HG02623 (cell line): ENCODE measurements at regions not wholly inside any gene's neighbourhood (a gene's known extent, or its start where the extent isn't known, plus 50 kb on each side); places are given as distances from the start of the nearest gene placed in this dataset.
A peak's percentile ranks its signal among the peaks of the same experiment; 100 is the strongest.
"Not testable (repeated sequence)": the region's sequence is repeated elsewhere in the genome, so short reads cannot be mapped to it uniquely, and the experiment has no call there.

ENCODE experiments used
- ATAC-seq: cut with Tn5 transposase; IDR thresholded peaks from one replicate; pipeline ENCODE4 v1.9.1; 2021; ENCODE audit warnings: moderate library complexity; ENCODE audit not compliant: unreplicated experiment

GRCh38 chr11:80733361-80733760, 1292.5 kb upstream of the TENM4 start:
- ATAC-seq = no peak

GRCh38 chr11:80727315-80727714, 1286.5 kb upstream of the TENM4 start:
- ATAC-seq = peak; percentile 75

- no peak for ATAC-seq
These were observed 1285.4 kb upstream of the TENM4 start for GRCh38 chr11:80726236-80726635.

GRCh38 chr11:80724366-80724765, 1283.5 kb upstream of the TENM4 start:
- no peak for ATAC-seq

DNA sequence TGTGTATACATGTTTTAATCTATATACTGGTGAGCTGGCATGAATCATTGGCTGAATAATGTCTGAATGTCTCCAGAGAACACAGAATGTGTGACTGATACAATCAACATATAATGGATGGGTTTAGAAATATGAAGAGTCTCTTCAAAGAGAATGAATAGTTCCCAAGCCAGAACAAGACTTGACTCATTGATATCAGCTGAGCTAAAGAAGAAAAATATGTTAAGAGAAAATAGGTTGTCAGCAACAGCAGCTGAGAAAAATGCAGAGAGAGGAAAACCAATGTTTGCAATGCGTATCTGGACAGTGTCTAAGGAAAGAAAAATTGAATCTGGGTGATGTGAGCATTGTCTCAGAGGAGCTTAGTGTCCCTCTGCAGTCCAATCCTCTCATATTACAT, 1281.8 kb upstream of the TENM4 start:
- no peak for ATAC-seq

GRCh38 chr11:80720295-80720694, 1279.5 kb upstream of the TENM4 start:
- no peak for ATAC-seq

DNA sequence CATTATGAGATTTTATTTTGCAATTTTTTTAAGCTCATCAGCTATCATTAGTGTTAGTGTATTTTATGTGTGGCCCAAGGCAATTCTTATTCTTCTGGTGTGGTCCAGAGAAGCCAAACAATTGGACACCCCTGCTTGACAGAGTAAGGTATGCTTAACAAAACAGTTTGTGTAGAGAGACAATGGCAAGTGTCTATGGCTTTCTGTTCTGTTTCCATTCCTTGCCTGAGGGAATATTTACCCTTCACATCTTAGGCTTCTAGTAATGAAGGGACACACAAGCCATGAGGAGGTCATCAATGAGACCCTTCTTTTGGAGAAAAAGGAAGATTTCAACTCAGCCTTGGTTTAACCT, 1278.4 kb upstream of the TENM4 start:
- ATAC-seq = no peak

- ATAC-seq = no peak
These were observed 1277.9 kb upstream of the TENM4 start for GRCh38 chr11:80718611-80719291.

DNA sequence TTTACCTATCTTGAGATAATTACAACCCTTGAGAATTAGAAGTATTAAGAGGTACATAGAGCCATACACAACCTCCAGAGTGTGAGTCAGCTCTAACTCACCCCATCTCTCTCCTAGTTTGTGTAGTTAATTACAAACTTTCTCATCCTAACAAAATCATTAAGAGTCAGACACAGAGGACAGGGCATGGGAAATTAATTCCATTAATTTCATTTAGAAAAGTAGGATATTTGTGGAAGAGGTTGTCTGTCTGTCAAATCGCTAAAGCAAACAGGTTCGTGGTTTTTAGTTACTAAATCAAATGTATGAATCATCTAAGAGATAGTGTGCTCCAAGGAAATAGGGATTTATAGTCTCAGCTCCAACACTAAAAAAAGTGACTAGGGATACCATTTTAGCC, 1261.4 kb upstream of the TENM4 start:
- no peak for ATAC-seq

DNA sequence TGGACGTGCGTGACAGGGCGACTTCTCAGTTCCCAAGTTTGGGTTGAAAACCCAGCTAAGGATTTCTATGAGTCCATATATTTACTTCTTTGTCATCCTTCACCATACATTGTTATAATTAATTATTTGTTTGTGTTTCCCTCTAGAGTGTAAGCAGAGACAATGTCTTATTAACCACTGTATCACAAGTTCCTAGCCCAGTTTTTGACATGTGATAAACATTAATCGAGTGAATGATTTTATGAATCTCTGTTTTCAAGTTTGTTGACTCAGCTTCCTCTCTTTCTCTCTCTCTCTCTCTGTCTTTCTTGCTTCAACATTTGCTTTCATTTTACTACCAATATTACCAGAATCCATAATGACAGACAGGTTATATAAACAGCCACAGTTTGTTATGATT, 1259.6 kb upstream of the TENM4 start:
- no peak for ATAC-seq

GRCh38 chr11:80699406-80700177, 1258.8 kb upstream of the TENM4 start:
- not testable (repeated sequence) for ATAC-seq

DNA sequence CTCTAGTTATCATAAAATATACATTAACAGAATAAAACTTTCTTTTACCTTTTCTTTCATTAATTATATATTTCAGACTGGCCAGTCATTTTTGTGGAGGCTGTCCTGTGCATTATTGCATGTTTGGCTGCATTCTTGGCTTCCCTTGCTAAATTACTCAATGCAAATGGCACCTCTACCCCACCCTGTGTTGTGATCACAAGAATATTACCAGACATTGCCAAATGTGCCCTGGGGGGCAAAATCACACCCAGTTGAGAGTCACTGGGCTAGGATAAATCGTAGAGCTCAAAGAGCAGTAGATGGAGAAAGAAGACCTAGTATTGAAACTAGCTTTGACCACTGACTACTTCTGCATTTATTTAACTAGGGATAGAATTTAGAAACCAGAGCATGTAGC, 1257.8 kb upstream of the TENM4 start:
- ATAC-seq = no peak

DNA sequence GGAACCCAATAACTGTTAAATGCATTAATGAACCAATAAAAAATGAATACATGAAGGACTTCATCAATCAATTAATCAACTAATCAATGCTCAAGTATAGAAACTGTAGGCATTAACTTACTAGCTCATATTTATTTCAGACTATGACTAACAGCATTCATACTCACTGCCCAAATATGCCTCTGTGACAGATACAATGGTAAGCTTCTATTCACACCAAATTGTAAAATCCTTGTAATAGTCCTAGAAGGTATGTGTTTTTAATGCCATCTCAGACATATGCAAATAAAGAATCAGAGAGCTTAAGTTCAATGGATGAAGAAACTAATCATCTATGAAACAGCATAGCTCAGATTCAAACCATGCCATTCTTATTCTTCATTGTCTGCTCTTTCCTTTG, 1253.6 kb upstream of the TENM4 start:
- no peak for ATAC-seq

DNA sequence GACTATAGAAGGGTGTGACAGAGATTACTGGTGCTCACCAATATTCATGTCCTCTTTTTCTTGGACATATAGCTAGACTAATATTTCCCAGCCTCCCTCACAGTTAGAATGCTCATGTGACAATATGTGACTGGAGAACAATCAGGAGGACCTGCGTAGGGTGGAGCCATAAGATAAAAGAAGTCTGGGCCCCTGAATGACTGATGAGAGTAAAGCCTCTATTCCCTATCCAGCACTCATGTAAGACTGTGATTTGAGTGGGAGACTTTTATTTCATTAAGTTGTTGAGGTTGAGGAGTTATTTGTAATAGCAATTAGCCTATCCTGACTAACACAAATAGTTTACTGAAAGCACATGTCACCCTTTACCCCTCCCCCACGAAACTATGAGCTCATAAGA, 1247.1 kb upstream of the TENM4 start:
- ATAC-seq = no peak

DNA sequence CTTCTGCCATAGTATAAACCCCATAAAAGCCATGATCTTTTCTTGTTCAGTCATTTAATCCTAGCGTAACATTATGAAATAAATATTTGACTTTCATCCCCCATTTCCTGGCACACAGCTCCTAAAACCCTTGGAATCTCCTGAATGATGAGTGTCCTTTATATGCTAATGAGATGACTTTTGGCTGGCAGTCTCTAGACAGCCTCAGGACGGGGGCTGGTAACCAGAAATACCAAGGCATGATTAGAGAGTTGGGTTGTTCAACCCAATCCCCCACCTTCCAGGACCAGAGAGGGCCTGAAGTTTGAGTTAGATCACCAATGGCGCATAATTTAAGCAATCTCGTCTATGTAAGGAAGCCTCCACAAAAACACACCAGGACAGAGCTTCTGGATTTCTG, 1246.1 kb upstream of the TENM4 start:
- no peak for ATAC-seq

DNA sequence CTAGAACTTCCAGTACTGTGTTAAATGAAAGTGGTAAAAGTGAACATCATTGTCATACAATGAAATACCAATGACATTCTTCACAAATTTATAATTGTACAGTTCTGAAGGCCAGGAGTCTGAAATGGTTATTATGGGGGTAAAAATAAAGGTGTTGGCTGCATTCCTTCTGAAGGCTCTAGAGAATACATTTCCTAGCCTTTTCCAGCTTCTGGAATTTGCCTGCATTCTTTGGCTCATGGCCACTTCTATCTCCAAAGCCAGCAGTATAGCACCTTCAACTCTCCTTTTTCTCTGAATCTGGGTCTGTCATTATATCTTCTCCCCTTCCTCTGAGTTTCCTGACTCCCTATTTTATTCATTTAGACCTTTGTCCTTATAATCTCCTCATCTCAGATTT, 1232.7 kb upstream of the TENM4 start:
- ATAC-seq = no peak

DNA sequence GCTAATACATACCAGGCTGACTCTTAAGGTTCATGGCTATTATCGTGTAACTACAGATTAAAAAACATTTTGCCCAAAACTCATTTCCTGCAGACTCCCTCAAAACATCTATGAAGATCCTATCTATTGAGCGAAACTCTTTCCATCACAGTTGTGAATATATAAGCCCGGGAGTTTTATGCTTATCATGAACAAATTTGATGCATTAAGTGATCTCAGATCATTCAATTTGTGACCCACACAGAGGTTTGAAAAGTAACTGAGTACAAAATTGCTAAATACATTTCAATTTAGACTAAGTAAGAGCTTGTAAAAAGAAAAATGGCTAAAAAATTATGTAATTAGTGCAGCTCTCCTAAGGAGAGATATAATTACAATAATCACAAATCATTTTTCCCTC, 1228.8 kb upstream of the TENM4 start:
- ATAC-seq = no peak

GRCh38 chr11:80668039-80668438, 1227.2 kb upstream of the TENM4 start:
- ATAC-seq = no peak

- ATAC-seq = no peak
These were observed 1215.0 kb upstream of the TENM4 start for GRCh38 chr11:80655834-80656233.

DNA sequence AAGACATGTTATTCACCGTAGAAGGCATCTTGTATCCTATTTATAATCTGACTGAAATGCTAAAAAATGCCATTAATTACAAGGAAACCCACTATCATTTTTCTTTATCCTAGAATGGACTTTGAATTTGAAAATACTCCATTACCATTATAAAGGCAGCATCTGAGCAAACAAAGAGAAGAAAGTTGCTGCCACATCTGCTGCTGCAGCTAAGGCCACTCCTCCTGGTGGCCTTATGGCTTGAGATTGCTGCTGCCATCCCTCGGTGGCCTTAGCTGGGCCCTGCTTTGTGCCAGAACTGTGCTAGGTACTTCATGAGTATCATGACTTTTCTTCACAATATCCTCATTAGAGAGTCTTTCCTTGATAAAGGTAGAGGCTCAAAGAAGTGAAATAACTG, 1210.1 kb upstream of the TENM4 start:
- no peak for ATAC-seq

GRCh38 chr11:80649186-80649585, 1208.4 kb upstream of the TENM4 start:
- no peak for ATAC-seq

- ATAC-seq = no peak
These were observed 1197.5 kb upstream of the TENM4 start for GRCh38 chr11:80638296-80638695.

DNA sequence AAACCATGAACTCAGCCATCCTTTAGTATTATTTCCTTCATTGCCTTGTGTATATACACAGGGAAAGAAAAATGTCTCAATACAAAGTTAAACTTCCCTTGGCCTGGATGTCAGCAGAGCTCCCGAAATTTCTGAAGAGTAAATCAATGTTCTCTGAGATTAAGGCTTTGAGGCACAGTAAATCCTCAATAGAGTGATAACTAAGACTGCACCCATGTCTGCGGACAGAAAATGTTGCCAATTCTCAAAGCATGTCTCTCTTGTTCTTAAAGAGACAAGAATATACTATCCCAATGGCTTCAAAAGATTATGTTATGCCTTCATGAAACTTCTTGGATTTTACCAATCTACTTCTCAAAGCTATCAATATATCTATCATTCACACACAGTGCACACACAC, 1196.7 kb upstream of the TENM4 start:
- no peak for ATAC-seq
